ENCODE measurements at regions not wholly inside any gene's neighbourhood (a gene's known extent, or its start where the extent isn't known, plus 50 kb on each side); places are given as distances from the start of the nearest gene placed in this dataset.

- DNase-seq (ENCODE audit: low read depth, low spot score) (no peak), FAIRE-seq (no peak)
- H3K9me1 ChIP-seq (ENCODE audit: control insufficient read depth, extremely low read depth, insufficient read depth, low read length), result no peaks in the 10 kb centered on the region
- no peaks in the 10 kb centered on the region for H3K27me3 ChIP-seq (ENCODE audit: control insufficient read depth, extremely low read depth, insufficient read depth, low read length)
- TF ChIP-seq CTCF (optimal IDR thresholded peaks at IDR 0.05 in 1 of 3, IDR thresholded peaks at IDR 0.05 in 1 of 3, conservative IDR thresholded peaks at IDR 0.05 in 1 of 3; ENCODE audit: extremely low read depth in 1 of 3, insufficient read depth in 2 of 3, low read length in 3 of 3), result no peak
- TF ChIP-seq EZH2 (IDR thresholded peaks at IDR 0.05; ENCODE audit: low read length), result no peak
- H3K4me2 ChIP-seq (ENCODE audit: control insufficient read depth, extremely low read depth, insufficient read depth, low read depth, low read length), result no peak overlapping the region
- H4K20me1 ChIP-seq (ENCODE audit: control insufficient read depth, extremely low read depth, insufficient read depth, low read length), result no peaks in the 10 kb centered on the region
- no peak overlapping the region for H3K27ac ChIP-seq (ENCODE audit: control insufficient read depth, insufficient read depth, low read length)
- H3K9ac ChIP-seq (ENCODE audit: control insufficient read depth, extremely low read depth, insufficient read depth, low read length), result no peak overlapping the region
- H3K79me2 ChIP-seq (ENCODE audit: control insufficient read depth, insufficient read depth, low read length), result no peaks in the 10 kb centered on the region
- peaks cover 5% of the 10 kb centered on the region for H3K4me1 ChIP-seq (ENCODE audit: control insufficient read depth, extremely low read depth, insufficient read depth, low read length)
- dilution Hi-C loops (cut with MboI; ENCODE audit: extremely low pct_ligation_motif_present, low sequenced_read_pairs), result no loop called here
- H3K36me3 ChIP-seq (ENCODE audit: control insufficient read depth in 2 of 2, extremely low read depth in 1 of 2, insufficient read depth in 2 of 2, low read length in 2 of 2), result no peaks in the 10 kb centered on the region
- no peak overlapping the region for H2AFZ ChIP-seq (ENCODE audit: control insufficient read depth, low read length)
- no peaks in the 10 kb centered on the region for H3K9me3 ChIP-seq (ENCODE audit: control insufficient read depth, low read depth, low read length)
- no peak overlapping the region for H3K4me3 ChIP-seq (ENCODE audit: control insufficient read depth in 2 of 3, extremely low read depth in 1 of 3, insufficient read depth in 2 of 3, low read depth in 1 of 3, low read length in 3 of 3)
These were observed 262.0 kb downstream of the CDC5L start for GRCh38 chr6:44649365-44650025.

- H3K4me1 ChIP-seq (ENCODE audit: control insufficient read depth, extremely low read depth, insufficient read depth, low read length), result peaks cover 8% of the 10 kb centered on the region
- H3K27ac ChIP-seq (ENCODE audit: control insufficient read depth, insufficient read depth, low read length), result no peak overlapping the region
- FAIRE-seq (no peak), DNase-seq (ENCODE audit: low read depth, low spot score) (no peak)
- no peak overlapping the region for H2AFZ ChIP-seq (ENCODE audit: control insufficient read depth, low read length)
- H3K36me3 ChIP-seq (ENCODE audit: control insufficient read depth in 2 of 2, extremely low read depth in 1 of 2, insufficient read depth in 2 of 2, low read length in 2 of 2), result no peaks in the 10 kb centered on the region
- H3K9me1 ChIP-seq (ENCODE audit: control insufficient read depth, extremely low read depth, insufficient read depth, low read length), result no peaks in the 10 kb centered on the region
- H3K4me2 ChIP-seq (ENCODE audit: control insufficient read depth, extremely low read depth, insufficient read depth, low read depth, low read length), result no peak overlapping the region
- H4K20me1 ChIP-seq (ENCODE audit: control insufficient read depth, extremely low read depth, insufficient read depth, low read length), result no peaks in the 10 kb centered on the region
- H3K9me3 ChIP-seq (ENCODE audit: control insufficient read depth, low read depth, low read length), result no peaks in the 10 kb centered on the region
- no peak for TF ChIP-seq EZH2 (IDR thresholded peaks at IDR 0.05; ENCODE audit: low read length)
- no peak for TF ChIP-seq CTCF (optimal IDR thresholded peaks at IDR 0.05 in 1 of 3, IDR thresholded peaks at IDR 0.05 in 1 of 3, conservative IDR thresholded peaks at IDR 0.05 in 1 of 3; ENCODE audit: extremely low read depth in 1 of 3, insufficient read depth in 2 of 3, low read length in 3 of 3)
- no peaks in the 10 kb centered on the region for H3K27me3 ChIP-seq (ENCODE audit: control insufficient read depth, extremely low read depth, insufficient read depth, low read length)
- H3K79me2 ChIP-seq (ENCODE audit: control insufficient read depth, insufficient read depth, low read length), result no peaks in the 10 kb centered on the region
- no peak overlapping the region for H3K9ac ChIP-seq (ENCODE audit: control insufficient read depth, extremely low read depth, insufficient read depth, low read length)
- H3K4me3 ChIP-seq (ENCODE audit: control insufficient read depth in 2 of 3, extremely low read depth in 1 of 3, insufficient read depth in 2 of 3, low read depth in 1 of 3, low read length in 3 of 3), result no peak overlapping the region
- dilution Hi-C loops (cut with MboI; ENCODE audit: extremely low pct_ligation_motif_present, low sequenced_read_pairs), result no loop called here
These were observed 263.0 kb downstream of the CDC5L start for GRCh38 chr6:44650495-44650894.
